HFFc6 (cell line): ENCODE measurements at regions not wholly inside any gene's neighbourhood (a gene's known extent, or its start where the extent isn't known, plus 50 kb on each side); places are given as distances from the start of the nearest gene placed in this dataset.

Experiments
- DNase-seq: peaks from one replicate; pipeline ENCODE4 v3.0.0-alpha.2; 2018
- H3K27ac Mint-ChIP-seq: 2 replicates; pipeline ENCODE4 v1.8.0; 2020; ENCODE audit warnings: mild to moderate bottlenecking, mixed read lengths
- H3K27me3 Mint-ChIP-seq: 2 replicates; pipeline ENCODE4 v1.8.0; 2021; ENCODE audit warnings: mild to moderate bottlenecking, moderate library complexity, mixed read lengths; ENCODE audit not compliant: insufficient read depth
- H3K36me3 Mint-ChIP-seq: 2 replicates; pipeline ENCODE4 v1.8.0; 2021; ENCODE audit warnings: low read depth, mixed read lengths
- H3K4me1 Mint-ChIP-seq: 2 replicates; pipeline ENCODE4 v1.8.0; 2020; ENCODE audit warnings: low read depth, mixed read lengths
- H3K4me3 Mint-ChIP-seq: 2 replicates; pipeline ENCODE4 v1.8.0; 2020; ENCODE audit warnings: mild to moderate bottlenecking, moderate library complexity, mixed read lengths
- H3K9me3 Mint-ChIP-seq: 2 replicates; pipeline ENCODE4 v1.8.0; 2020; ENCODE audit warnings: mild to moderate bottlenecking, mixed read lengths
- CTCF ChIP-seq: fragments of 200-600 bp; sonication (generic); IDR thresholded peaks from 2 replicates; pipeline ENCODE4 v1.5.0; 2021; ENCODE audit warnings: antibody characterized with exemption, mild to moderate bottlenecking

- H3K9me3 Mint-ChIP-seq, result peaks cover 49% of the 10 kb centered on the region
- no peaks in the 10 kb centered on the region for H3K27me3 Mint-ChIP-seq
- no peak; the same call in 1 of the 2 replicates for TF ChIP-seq CTCF
- H3K4me1 Mint-ChIP-seq, result no peaks in the 10 kb centered on the region
- DNase-seq, result no peak
- H3K27ac Mint-ChIP-seq, result no peak overlapping the region
- H3K36me3 Mint-ChIP-seq, result no peaks in the 10 kb centered on the region
- H3K4me3 Mint-ChIP-seq, result no peak overlapping the region
Measured at GRCh38 chr6:23081701-23082100, 512.3 kb downstream of the HDGFL1 start.

- no peak for DNase-seq
- no peak overlapping the region for H3K4me3 Mint-ChIP-seq
- H3K9me3 Mint-ChIP-seq, result peaks cover 51% of the 10 kb centered on the region
- no peak for TF ChIP-seq CTCF
- H3K27ac Mint-ChIP-seq, result no peak overlapping the region
- H3K27me3 Mint-ChIP-seq, result no peaks in the 10 kb centered on the region
- H3K36me3 Mint-ChIP-seq, result no peaks in the 10 kb centered on the region
- H3K4me1 Mint-ChIP-seq, result no peaks in the 10 kb centered on the region
Measured at GRCh38 chr6:23086100-23086499, 516.7 kb downstream of the HDGFL1 start.

- H3K36me3 Mint-ChIP-seq, result no peaks in the 10 kb centered on the region; the same call in 1 of the 2 replicates
- peaks cover 52% of the 10 kb centered on the region for H3K9me3 Mint-ChIP-seq
- H3K27me3 Mint-ChIP-seq, result no peaks in the 10 kb centered on the region
- H3K4me1 Mint-ChIP-seq, result no peaks in the 10 kb centered on the region
- H3K4me3 Mint-ChIP-seq, result no peak overlapping the region
- TF ChIP-seq CTCF, result no peak
- no peak for DNase-seq
- H3K27ac Mint-ChIP-seq, result no peak overlapping the region
Measured at GRCh38 chr6:23087471-23087870, 518.1 kb downstream of the HDGFL1 start.

GRCh38 chr6:23088761-23089160 is 519.4 kb downstream of the HDGFL1 start:
- Mint-ChIP-seq H3K9me3 (peaks cover 44% of the 10 kb centered on the region), H3K27ac (no peak overlapping the region), H3K4me3 (no peak overlapping the region), H3K27me3 (no peaks in the 10 kb centered on the region), H3K4me1 (no peaks in the 10 kb centered on the region), H3K36me3 (no peaks in the 10 kb centered on the region; the same call in 1 of the 2 replicates)
- TF ChIP-seq CTCF, result no peak
- DNase-seq, result no peak

GRCh38 chr6:23089981-23090380 is 520.6 kb downstream of the HDGFL1 start:
- Mint-ChIP-seq H3K4me3 (no peak overlapping the region), H3K9me3 (peaks cover 43% of the 10 kb centered on the region), H3K27me3 (no peaks in the 10 kb centered on the region), H3K36me3 (no peaks in the 10 kb centered on the region; the same call in 1 of the 2 replicates), H3K27ac (no peak overlapping the region), H3K4me1 (no peaks in the 10 kb centered on the region)
- TF ChIP-seq CTCF, result no peak
- no peak for DNase-seq

GRCh38 chr6:23091795-23092194 is 522.4 kb downstream of the HDGFL1 start:
- Mint-ChIP-seq H3K4me1 (no peaks in the 10 kb centered on the region), H3K27me3 (no peaks in the 10 kb centered on the region), H3K4me3 (no peak overlapping the region), H3K36me3 (no peaks in the 10 kb centered on the region; the same call in 1 of the 2 replicates), H3K27ac (no peak overlapping the region), H3K9me3 (peaks cover 45% of the 10 kb centered on the region)
- no peak for DNase-seq
- TF ChIP-seq CTCF, result no peak
